Upper lobe of left lung (tissue), 4 donors: ENCODE measurements at regions not wholly inside any gene's neighbourhood (a gene's known extent, or its start where the extent isn't known, plus 50 kb on each side); places are given as distances from the start of the nearest gene placed in this dataset.

Experiments used
- EP300 ChIP-seq, 4 donors: sonication (generic); formaldehyde crosslinking; IDR thresholded peaks; one replicate each; pipeline ENCODE4 v1.5.1; 2017; ENCODE audit warnings: antibody characterized with exemption in 4 of 4, control low read depth in 2 of 4
- TF ChIP-seq, protein P1 (sequence below), 6 experiments: fragments of 450-650 bp in 4 of 6; fragments of 200-600 bp in 2 of 6; sonication (generic) in 2 of 6; IDR thresholded peaks; one replicate each; pipeline ENCODE4 v1.5.1; 2016 to 2019; ENCODE audit warnings: antibody characterized with exemption in 6 of 6

- TF ChIP-seq, protein P1, sequence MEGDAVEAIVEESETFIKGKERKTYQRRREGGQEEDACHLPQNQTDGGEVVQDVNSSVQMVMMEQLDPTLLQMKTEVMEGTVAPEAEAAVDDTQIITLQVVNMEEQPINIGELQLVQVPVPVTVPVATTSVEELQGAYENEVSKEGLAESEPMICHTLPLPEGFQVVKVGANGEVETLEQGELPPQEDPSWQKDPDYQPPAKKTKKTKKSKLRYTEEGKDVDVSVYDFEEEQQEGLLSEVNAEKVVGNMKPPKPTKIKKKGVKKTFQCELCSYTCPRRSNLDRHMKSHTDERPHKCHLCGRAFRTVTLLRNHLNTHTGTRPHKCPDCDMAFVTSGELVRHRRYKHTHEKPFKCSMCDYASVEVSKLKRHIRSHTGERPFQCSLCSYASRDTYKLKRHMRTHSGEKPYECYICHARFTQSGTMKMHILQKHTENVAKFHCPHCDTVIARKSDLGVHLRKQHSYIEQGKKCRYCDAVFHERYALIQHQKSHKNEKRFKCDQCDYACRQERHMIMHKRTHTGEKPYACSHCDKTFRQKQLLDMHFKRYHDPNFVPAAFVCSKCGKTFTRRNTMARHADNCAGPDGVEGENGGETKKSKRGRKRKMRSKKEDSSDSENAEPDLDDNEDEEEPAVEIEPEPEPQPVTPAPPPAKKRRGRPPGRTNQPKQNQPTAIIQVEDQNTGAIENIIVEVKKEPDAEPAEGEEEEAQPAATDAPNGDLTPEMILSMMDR (IDR thresholded peaks at IDR 0.05) = no peak
- no peak for TF ChIP-seq EP300 (IDR thresholded peaks at IDR 0.05)
These were observed 261.5 kb downstream of the CYRIA start for GRCh38 chr2:16404146-16404545.
